SJSA1 (cell line): ENCODE measurements at regions not wholly inside any gene's neighbourhood (a gene's known extent, or its start where the extent isn't known, plus 50 kb on each side); places are given as distances from the start of the nearest gene placed in this dataset.

Experiments
- DNase-seq, 2 experiments: peaks; one replicate each; pipeline ENCODE4 v3.0.0-alpha.2; 2015 to 2020; ENCODE audit warnings: low spot score in 2 of 2, low read depth in 1 of 2
- H3K27ac ChIP-seq: fragments of 250-450 bp; sonication (Bioruptor Pico); 2 replicates; pipeline ENCODE4 v1.5.1; 2020; ENCODE audit warnings: mild to moderate bottlenecking, moderate library complexity
- H3K27me3 ChIP-seq: fragments of 250-450 bp; sonication (Bioruptor Pico); replicated peaks from 2 replicates; pipeline ENCODE4 v1.5.1; 2020; ENCODE audit warnings: mild to moderate bottlenecking, moderate library complexity
- H3K36me3 ChIP-seq: fragments of 250-450 bp; sonication (Bioruptor Pico); 2 replicates; pipeline ENCODE4 v1.5.1; 2020; ENCODE audit warnings: mild to moderate bottlenecking
- H3K4me1 ChIP-seq: fragments of 250-450 bp; sonication (Bioruptor Pico); replicated peaks from 2 replicates; pipeline ENCODE4 v1.6.1; 2021; ENCODE audit warnings: mild to moderate bottlenecking
- H3K4me3 ChIP-seq: fragments of 250-450 bp; sonication (Bioruptor Pico); 2 replicates; pipeline ENCODE4 v1.5.1; 2020; ENCODE audit warnings: mild to moderate bottlenecking
- H3K9me3 ChIP-seq: fragments of 250-450 bp; sonication (Bioruptor Pico); replicated peaks from 2 replicates; pipeline ENCODE4 v1.5.1; 2020; ENCODE audit warnings: mild to moderate bottlenecking

- DNase-seq, result peak in 1 of 2 experiments; percentile 17
- peaks cover 41% of the 10 kb centered on the region for H3K4me1 ChIP-seq
- H3K27me3 ChIP-seq, result no peaks in the 10 kb centered on the region
- no peak overlapping the region for H3K4me3 ChIP-seq
- peak overlapping the region; percentile 7; the same call in 1 of the 2 replicates for H3K27ac ChIP-seq
- no peaks in the 10 kb centered on the region for H3K36me3 ChIP-seq
- no peaks in the 10 kb centered on the region for H3K9me3 ChIP-seq
These were observed 222.3 kb upstream of the THBS1 start for GRCh38 chr15:39358441-39359041.

- no peaks in the 10 kb centered on the region for H3K27me3 ChIP-seq
- H3K27ac ChIP-seq, result no peak overlapping the region
- DNase-seq, result no peak
- peaks cover 53% of the 10 kb centered on the region for H3K4me1 ChIP-seq
- H3K4me3 ChIP-seq, result no peak overlapping the region
- no peaks in the 10 kb centered on the region for H3K36me3 ChIP-seq
- no peaks in the 10 kb centered on the region for H3K9me3 ChIP-seq
These were observed 221.1 kb upstream of the THBS1 start for GRCh38 chr15:39359771-39360170.

GRCh38 chr15:39360452-39360851 lies 220.4 kb upstream of the THBS1 start:
- Histone ChIP-seq H3K27ac (no peak overlapping the region), H3K27me3 (no peaks in the 10 kb centered on the region), H3K36me3 (no peaks in the 10 kb centered on the region), H3K4me1 (peaks cover 59% of the 10 kb centered on the region), H3K9me3 (no peaks in the 10 kb centered on the region), H3K4me3 (no peak overlapping the region)
- no peak for DNase-seq

GRCh38 chr15:39361497-39361896 lies 219.4 kb upstream of the THBS1 start:
- H3K36me3 ChIP-seq, result no peaks in the 10 kb centered on the region
- H3K4me1 ChIP-seq, result peaks cover 59% of the 10 kb centered on the region
- no peaks in the 10 kb centered on the region for H3K27me3 ChIP-seq
- H3K27ac ChIP-seq, result no peak overlapping the region
- no peaks in the 10 kb centered on the region for H3K9me3 ChIP-seq
- peak in 1 of 2 experiments; percentile 28 for DNase-seq
- no peak overlapping the region for H3K4me3 ChIP-seq

- H3K27ac ChIP-seq, result peak overlapping the region; percentile 88
- DNase-seq, result peak; percentile 95 to 99
- no peak overlapping the region for H3K4me3 ChIP-seq
- no peaks in the 10 kb centered on the region for H3K27me3 ChIP-seq
- H3K4me1 ChIP-seq, result peaks cover 59% of the 10 kb centered on the region
- no peaks in the 10 kb centered on the region for H3K36me3 ChIP-seq
- no peaks in the 10 kb centered on the region for H3K9me3 ChIP-seq
These were observed 217.9 kb upstream of the THBS1 start for GRCh38 chr15:39362821-39363561.

- Histone ChIP-seq H3K27me3 (no peaks in the 10 kb centered on the region), H3K4me3 (no peak overlapping the region), H3K9me3 (no peaks in the 10 kb centered on the region), H3K27ac (peak overlapping the region; percentile 88), H3K36me3 (no peaks in the 10 kb centered on the region), H3K4me1 (peaks cover 50% of the 10 kb centered on the region)
- DNase-seq, result no peak
These were observed 216.9 kb upstream of the THBS1 start for GRCh38 chr15:39363761-39364586.

- Histone ChIP-seq H3K27me3 (no peaks in the 10 kb centered on the region), H3K27ac (peak overlapping the region; percentile 88), H3K4me3 (no peak overlapping the region), H3K36me3 (no peaks in the 10 kb centered on the region), H3K4me1 (peaks cover 50% of the 10 kb centered on the region), H3K9me3 (no peaks in the 10 kb centered on the region)
- DNase-seq, result no peak
These were observed 216.2 kb upstream of the THBS1 start for GRCh38 chr15:39364721-39365120.

GRCh38 chr15:39365161-39365560 lies 215.7 kb upstream of the THBS1 start:
- no peak for DNase-seq
- Histone ChIP-seq H3K27ac (no peak overlapping the region), H3K36me3 (no peaks in the 10 kb centered on the region), H3K9me3 (no peaks in the 10 kb centered on the region), H3K4me1 (peaks cover 50% of the 10 kb centered on the region), H3K4me3 (no peak overlapping the region), H3K27me3 (no peaks in the 10 kb centered on the region)

- H3K4me1 ChIP-seq, result peaks cover 46% of the 10 kb centered on the region
- DNase-seq, result no peak
- no peaks in the 10 kb centered on the region for H3K27me3 ChIP-seq
- H3K4me3 ChIP-seq, result no peak overlapping the region
- no peak overlapping the region for H3K27ac ChIP-seq
- no peaks in the 10 kb centered on the region for H3K9me3 ChIP-seq
- no peaks in the 10 kb centered on the region for H3K36me3 ChIP-seq
These were observed 215.0 kb upstream of the THBS1 start for GRCh38 chr15:39365873-39366272.

GRCh38 chr15:39367596-39367995 lies 213.3 kb upstream of the THBS1 start:
- no peaks in the 10 kb centered on the region for H3K27me3 ChIP-seq
- H3K27ac ChIP-seq, result no peak overlapping the region
- peaks cover 32% of the 10 kb centered on the region for H3K4me1 ChIP-seq
- no peak overlapping the region for H3K4me3 ChIP-seq
- DNase-seq, result peak in 1 of 2 experiments; percentile 14
- no peaks in the 10 kb centered on the region for H3K36me3 ChIP-seq
- peaks cover 2% of the 10 kb centered on the region; the same call in 1 of the 2 replicates for H3K9me3 ChIP-seq

GRCh38 chr15:39369768-39370167 lies 211.1 kb upstream of the THBS1 start:
- no peaks in the 10 kb centered on the region for H3K36me3 ChIP-seq
- H3K27ac ChIP-seq, result no peak overlapping the region
- peaks cover 2% of the 10 kb centered on the region; the same call in 1 of the 2 replicates for H3K9me3 ChIP-seq
- H3K27me3 ChIP-seq, result no peaks in the 10 kb centered on the region
- peaks cover 15% of the 10 kb centered on the region for H3K4me1 ChIP-seq
- no peak for DNase-seq
- H3K4me3 ChIP-seq, result no peak overlapping the region

GRCh38 chr15:39376371-39376909 lies 204.4 kb upstream of the THBS1 start:
- no peaks in the 10 kb centered on the region for H3K27me3 ChIP-seq
- H3K4me1 ChIP-seq, result no peaks in the 10 kb centered on the region
- no peak overlapping the region for H3K4me3 ChIP-seq
- no peaks in the 10 kb centered on the region; the same call in 1 of the 2 replicates for H3K9me3 ChIP-seq
- no peak overlapping the region for H3K27ac ChIP-seq
- H3K36me3 ChIP-seq, result no peaks in the 10 kb centered on the region
- no peak for DNase-seq

- no peaks in the 10 kb centered on the region for H3K9me3 ChIP-seq
- H3K27ac ChIP-seq, result no peak overlapping the region
- no peaks in the 10 kb centered on the region for H3K4me1 ChIP-seq
- no peak for DNase-seq
- H3K27me3 ChIP-seq, result no peaks in the 10 kb centered on the region
- no peak overlapping the region for H3K4me3 ChIP-seq
- no peaks in the 10 kb centered on the region for H3K36me3 ChIP-seq
These were observed 199.4 kb upstream of the THBS1 start for GRCh38 chr15:39381517-39381916.
